Esophagus squamous epithelium (tissue), 4 donors: ENCODE measurements at regions not wholly inside any gene's neighbourhood (a gene's known extent, or its start where the extent isn't known, plus 50 kb on each side); places are given as distances from the start of the nearest gene placed in this dataset.

Source experiments
- CTCF ChIP-seq, 6 experiments: fragments of 450-650 bp in 4 of 6; fragments of 200-600 bp in 2 of 6; sonication (generic) in 2 of 6; IDR thresholded peaks; one replicate each; pipeline ENCODE4 v1.5.1; 2016 to 2019; ENCODE audit warnings: antibody characterized with exemption in 6 of 6, mild to moderate bottlenecking in 4 of 6, moderate library complexity in 4 of 6
- POLR2A ChIP-seq, 4 donors: fragments of 450-650 bp; IDR thresholded peaks; one replicate each; pipeline ENCODE4 v1.6.1; 2017; ENCODE audit warnings: antibody characterized with exemption in 4 of 4, mild to moderate bottlenecking in 4 of 4, moderate library complexity in 3 of 4

- TF ChIP-seq CTCF (IDR thresholded peaks at IDR 0.05) (no peak), POLR2A (IDR thresholded peaks at IDR 0.05) (no peak)
These were observed 979.2 kb downstream of the MRPL39 start for GRCh38 chr21:24628046-24628445.
